ENCODE measurements at regions not wholly inside any gene's neighbourhood (a gene's known extent, or its start where the extent isn't known, plus 50 kb on each side); places are given as distances from the start of the nearest gene placed in this dataset.

GRCh38 chr6:23350752-23351453 lies 775.1 kb upstream of the NRSN1 start:
- no peak for DNase-seq (ENCODE audit: low read depth, low spot score)
- TF ChIP-seq, protein P1, sequence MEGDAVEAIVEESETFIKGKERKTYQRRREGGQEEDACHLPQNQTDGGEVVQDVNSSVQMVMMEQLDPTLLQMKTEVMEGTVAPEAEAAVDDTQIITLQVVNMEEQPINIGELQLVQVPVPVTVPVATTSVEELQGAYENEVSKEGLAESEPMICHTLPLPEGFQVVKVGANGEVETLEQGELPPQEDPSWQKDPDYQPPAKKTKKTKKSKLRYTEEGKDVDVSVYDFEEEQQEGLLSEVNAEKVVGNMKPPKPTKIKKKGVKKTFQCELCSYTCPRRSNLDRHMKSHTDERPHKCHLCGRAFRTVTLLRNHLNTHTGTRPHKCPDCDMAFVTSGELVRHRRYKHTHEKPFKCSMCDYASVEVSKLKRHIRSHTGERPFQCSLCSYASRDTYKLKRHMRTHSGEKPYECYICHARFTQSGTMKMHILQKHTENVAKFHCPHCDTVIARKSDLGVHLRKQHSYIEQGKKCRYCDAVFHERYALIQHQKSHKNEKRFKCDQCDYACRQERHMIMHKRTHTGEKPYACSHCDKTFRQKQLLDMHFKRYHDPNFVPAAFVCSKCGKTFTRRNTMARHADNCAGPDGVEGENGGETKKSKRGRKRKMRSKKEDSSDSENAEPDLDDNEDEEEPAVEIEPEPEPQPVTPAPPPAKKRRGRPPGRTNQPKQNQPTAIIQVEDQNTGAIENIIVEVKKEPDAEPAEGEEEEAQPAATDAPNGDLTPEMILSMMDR (conservative IDR thresholded peaks at IDR 0.05), result no peak
- no peaks in the 10 kb centered on the region for H3K4me1 Mint-ChIP-seq
- H3K36me3 Mint-ChIP-seq (ENCODE audit: low read depth), result peaks cover 2% of the 10 kb centered on the region
- no peak overlapping the region for H3K4me3 Mint-ChIP-seq
- peaks cover 4% of the 10 kb centered on the region for H3K9me3 Mint-ChIP-seq
- H3K27ac Mint-ChIP-seq (ENCODE audit: unreplicated experiment), result no peak overlapping the region
- H3K27me3 Mint-ChIP-seq (ENCODE audit: low read depth), result no peaks in the 10 kb centered on the region

- Mint-ChIP-seq H3K36me3 (ENCODE audit: low read depth) (peaks cover 7% of the 10 kb centered on the region), H3K9me3 (peaks cover 7% of the 10 kb centered on the region), H3K27ac (ENCODE audit: unreplicated experiment) (no peak overlapping the region), H3K27me3 (ENCODE audit: low read depth) (no peaks in the 10 kb centered on the region), H3K4me3 (no peak overlapping the region), H3K4me1 (no peaks in the 10 kb centered on the region)
- no peak for DNase-seq (ENCODE audit: low read depth, low spot score)
- TF ChIP-seq, protein P1 (conservative IDR thresholded peaks at IDR 0.05), result no peak
Measured at GRCh38 chr6:23354004-23354403, 772.0 kb upstream of the NRSN1 start.

GRCh38 chr6:23357185-23357766 lies 768.7 kb upstream of the NRSN1 start:
- TF ChIP-seq, protein P1 (conservative IDR thresholded peaks at IDR 0.05), result no peak
- no peak overlapping the region for H3K27ac Mint-ChIP-seq (ENCODE audit: unreplicated experiment)
- H3K4me3 Mint-ChIP-seq, result no peak overlapping the region
- H3K27me3 Mint-ChIP-seq (ENCODE audit: low read depth), result no peaks in the 10 kb centered on the region
- peaks cover 7% of the 10 kb centered on the region for H3K36me3 Mint-ChIP-seq (ENCODE audit: low read depth)
- H3K9me3 Mint-ChIP-seq, result peaks cover 11% of the 10 kb centered on the region
- no peaks in the 10 kb centered on the region for H3K4me1 Mint-ChIP-seq
- DNase-seq (ENCODE audit: low read depth, low spot score), result no peak

DNA sequence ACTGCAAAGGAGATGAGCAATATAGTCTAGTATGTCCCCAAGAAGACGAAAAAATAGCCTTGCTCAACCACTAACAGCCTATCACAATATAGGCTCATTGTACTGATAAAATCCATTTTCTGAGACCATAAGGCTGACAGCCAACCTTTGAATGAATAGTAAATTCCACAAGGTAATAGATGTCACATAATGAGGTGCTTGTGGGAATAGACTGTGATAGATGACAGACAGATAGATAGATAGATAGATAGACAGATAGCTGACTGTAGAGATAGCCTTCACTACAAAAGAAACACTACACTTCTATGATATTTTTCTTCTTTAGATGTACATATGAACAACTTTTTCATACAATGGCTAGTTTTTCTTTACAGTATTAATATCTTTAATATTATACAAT lies 760.3 kb upstream of the NRSN1 start:
- Mint-ChIP-seq H3K9me3 (peaks cover 10% of the 10 kb centered on the region), H3K27me3 (ENCODE audit: low read depth) (no peaks in the 10 kb centered on the region), H3K4me1 (no peaks in the 10 kb centered on the region), H3K36me3 (ENCODE audit: low read depth) (peaks cover 5% of the 10 kb centered on the region), H3K27ac (ENCODE audit: unreplicated experiment) (no peak overlapping the region), H3K4me3 (no peak overlapping the region)
- TF ChIP-seq, protein P1 (conservative IDR thresholded peaks at IDR 0.05), result no peak
- DNase-seq (ENCODE audit: low read depth, low spot score), result no peak

GRCh38 chr6:23367311-23367710 lies 758.7 kb upstream of the NRSN1 start:
- Mint-ChIP-seq H3K27me3 (ENCODE audit: low read depth) (no peaks in the 10 kb centered on the region), H3K4me1 (no peaks in the 10 kb centered on the region), H3K27ac (ENCODE audit: unreplicated experiment) (no peak overlapping the region), H3K36me3 (ENCODE audit: low read depth) (peaks cover 5% of the 10 kb centered on the region), H3K9me3 (peaks cover 6% of the 10 kb centered on the region), H3K4me3 (no peak overlapping the region)
- TF ChIP-seq, protein P1 (conservative IDR thresholded peaks at IDR 0.05), result no peak
- no peak for DNase-seq (ENCODE audit: low read depth, low spot score)
